Endodermal cell (in vitro differentiated cells): ENCODE measurements at regions not wholly inside any gene's neighbourhood (a gene's known extent, or its start where the extent isn't known, plus 50 kb on each side); places are given as distances from the start of the nearest gene placed in this dataset.

Experiments
- DNase-seq: peaks from one replicate; pipeline ENCODE4 v3.0.0-alpha.2; 2017
- H3K27ac ChIP-seq: 2 replicates; pipeline ENCODE4 v1.5.1; 2013; ENCODE audit warnings: mild to moderate bottlenecking, low read depth, low read length, moderate library complexity
- H3K27me3 ChIP-seq: 2 replicates; pipeline ENCODE4 v1.6.1; 2013; ENCODE audit warnings: mild to moderate bottlenecking, low read length, moderate library complexity; ENCODE audit not compliant: insufficient read depth, control insufficient read depth, poor library complexity, severe bottlenecking
- H3K36me3 ChIP-seq: 2 replicates; pipeline ENCODE4 v1.7.0; 2013; ENCODE audit warnings: mild to moderate bottlenecking, low read length, moderate library complexity; ENCODE audit not compliant: control insufficient read depth, insufficient read depth
- H3K4me1 ChIP-seq: one replicate; pipeline ENCODE4 v1.7.0; 2013; ENCODE audit warnings: low read length; ENCODE audit not compliant: control insufficient read depth, insufficient read depth
- H3K4me3 ChIP-seq: 2 replicates; pipeline ENCODE4 v1.5.1; 2013; ENCODE audit warnings: mild to moderate bottlenecking, low read length, moderate library complexity
- H3K9ac ChIP-seq: 2 replicates; pipeline ENCODE4 v1.6.1; 2013; ENCODE audit warnings: mild to moderate bottlenecking, low read length, moderate library complexity; ENCODE audit not compliant: poor library complexity, severe bottlenecking; ENCODE audit errors: extremely low read depth
- H3K9me3 ChIP-seq: 2 replicates; pipeline ENCODE4 v1.6.1; 2013; ENCODE audit warnings: mild to moderate bottlenecking, low read length, moderate library complexity; ENCODE audit not compliant: control insufficient read depth
- H3K27ac Mint-ChIP-seq: 2 replicates; pipeline ENCODE4 v1.8.0; 2020; ENCODE audit warnings: mixed read lengths
- H3K27me3 Mint-ChIP-seq: 2 replicates; pipeline ENCODE4 v1.8.0; 2021; ENCODE audit warnings: mild to moderate bottlenecking, mixed read lengths; ENCODE audit not compliant: insufficient read depth
- H3K36me3 Mint-ChIP-seq: 2 replicates; pipeline ENCODE4 v1.8.0; 2020; ENCODE audit warnings: low read depth, mixed read lengths
- H3K4me1 Mint-ChIP-seq: 2 replicates; pipeline ENCODE4 v1.8.0; 2020; ENCODE audit warnings: mixed read lengths
- H3K4me3 Mint-ChIP-seq: 2 replicates; pipeline ENCODE4 v1.8.0; 2020; ENCODE audit warnings: mild to moderate bottlenecking, moderate library complexity, mixed read lengths
- H3K9me3 Mint-ChIP-seq: 2 replicates; pipeline ENCODE4 v1.8.0; 2020; ENCODE audit warnings: mild to moderate bottlenecking, mixed read lengths
- CTCF ChIP-seq: fragments of 200-600 bp; sonication (generic); conservative IDR thresholded peaks from 2 replicates; pipeline ENCODE4 v1.5.0; 2021; ENCODE audit warnings: antibody characterized with exemption, mild to moderate bottlenecking
- whole genome bisulfite sequencing, 2 experiments: methylation state at CpG; one replicate each; pipeline versions ENCODE4 v1.1.5 to v1.1.7; 2013; ENCODE audit warnings: missing lambda C conversion rate in 2 of 2, mixed read lengths in 1 of 2; ENCODE audit not compliant: insufficient coverage in 1 of 2, insufficient read length in 1 of 2; 5-methylcytosine and 5-hydroxymethylcytosine counted together

GRCh38 chr9:107103621-107104020, 179.5 kb upstream of the RAD23B start:
- no peaks in the 10 kb centered on the region for H3K36me3 ChIP-seq
- H3K36me3 Mint-ChIP-seq: no peaks in the 10 kb centered on the region
- no peak overlapping the region for H3K27ac Mint-ChIP-seq
- DNase-seq: no peak
- no peak overlapping the region for H3K27ac ChIP-seq
- no peaks in the 10 kb centered on the region for H3K9me3 Mint-ChIP-seq
- no peak overlapping the region for H3K4me3 Mint-ChIP-seq
- peaks cover 60% of the 10 kb centered on the region for H3K27me3 ChIP-seq
- H3K4me1 ChIP-seq: no peaks in the 10 kb centered on the region
- no peak overlapping the region for H3K9ac ChIP-seq
- H3K4me1 Mint-ChIP-seq: peaks cover 5% of the 10 kb centered on the region
- H3K27me3 Mint-ChIP-seq: peaks cover 54% of the 10 kb centered on the region
- H3K4me3 ChIP-seq: no peak overlapping the region
- no peak for TF ChIP-seq CTCF
- 94 to 100% methylated on average over 1 to 2 of the region's 2 CpGs for WGBS, 2 experiments
- H3K9me3 ChIP-seq: no peaks in the 10 kb centered on the region

GRCh38 chr9:107105784-107106183, 177.3 kb upstream of the RAD23B start:
- no peak for DNase-seq
- H3K4me3 ChIP-seq: no peak overlapping the region
- TF ChIP-seq CTCF: no peak
- Mint-ChIP-seq H3K36me3 (no peaks in the 10 kb centered on the region), H3K27me3 (peaks cover 43% of the 10 kb centered on the region), H3K27ac (no peak overlapping the region), H3K4me1 (peaks cover 5% of the 10 kb centered on the region), H3K9me3 (no peaks in the 10 kb centered on the region), H3K4me3 (no peak overlapping the region)
- H3K4me1 ChIP-seq: no peaks in the 10 kb centered on the region
- no peaks in the 10 kb centered on the region for H3K36me3 ChIP-seq
- H3K9me3 ChIP-seq: no peaks in the 10 kb centered on the region
- H3K27me3 ChIP-seq: peaks cover 56% of the 10 kb centered on the region
- no peak overlapping the region for H3K27ac ChIP-seq
- 79% methylated on average over 3 of the region's 3 CpGs; no CpG with 5 or more reads in 1 of the 2 experiments for WGBS, 2 experiments
- H3K9ac ChIP-seq: no peak overlapping the region

GRCh38 chr9:107106416-107106815, 176.7 kb upstream of the RAD23B start:
- Mint-ChIP-seq H3K27ac (no peak overlapping the region), H3K4me3 (no peak overlapping the region), H3K9me3 (no peaks in the 10 kb centered on the region), H3K27me3 (peaks cover 40% of the 10 kb centered on the region), H3K4me1 (peaks cover 5% of the 10 kb centered on the region), H3K36me3 (no peaks in the 10 kb centered on the region)
- no peak for TF ChIP-seq CTCF
- H3K4me3 ChIP-seq: no peak overlapping the region
- no peak overlapping the region for H3K27ac ChIP-seq
- WGBS, 2 experiments: 77 to 85% methylated on average over 2 to 3 of the region's 3 CpGs
- H3K36me3 ChIP-seq: no peaks in the 10 kb centered on the region
- peaks cover 58% of the 10 kb centered on the region for H3K27me3 ChIP-seq
- H3K9me3 ChIP-seq: no peaks in the 10 kb centered on the region
- no peak overlapping the region for H3K9ac ChIP-seq
- DNase-seq: no peak
- no peaks in the 10 kb centered on the region for H3K4me1 ChIP-seq
